ENCODE measurements at regions not wholly inside any gene's neighbourhood (a gene's known extent, or its start where the extent isn't known, plus 50 kb on each side); places are given as distances from the start of the nearest gene placed in this dataset.

DNA sequence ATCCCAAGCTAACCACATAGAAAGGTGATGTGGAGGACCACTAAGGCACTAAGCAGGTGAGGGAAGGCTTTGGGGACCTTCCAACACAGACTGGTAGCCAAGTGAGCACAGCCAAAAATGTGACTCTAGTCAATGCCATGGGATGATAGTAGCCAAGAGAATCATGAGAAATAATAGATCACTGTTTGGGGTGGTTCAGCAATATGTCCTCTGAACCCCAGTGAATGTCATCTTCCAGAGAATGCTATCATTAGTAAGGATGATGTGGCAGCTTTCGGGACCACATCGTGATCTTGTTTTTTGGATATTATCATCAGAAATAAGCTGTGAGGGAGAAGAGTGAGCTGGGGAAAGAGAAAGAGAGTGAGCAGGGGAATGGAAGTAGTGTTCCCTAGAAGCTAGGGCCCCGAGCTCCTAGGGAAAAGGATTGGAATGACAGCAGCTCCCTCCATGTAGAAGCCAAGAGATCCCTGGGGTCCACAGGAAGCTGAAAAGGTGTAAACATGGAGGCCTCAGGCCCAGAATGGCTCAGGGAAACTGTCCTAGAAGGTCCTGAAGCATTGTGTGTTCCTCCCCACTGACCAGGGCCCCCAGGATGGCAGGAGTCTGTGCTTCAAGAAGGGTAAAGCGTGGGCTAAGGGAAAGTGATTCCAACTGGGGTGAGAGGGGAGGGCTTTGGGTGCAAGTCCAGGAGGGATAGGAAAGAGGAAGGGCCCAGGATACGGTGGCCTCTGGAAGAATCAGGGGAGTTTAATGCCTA lies 56.6 kb upstream of the KLF13 start:
- TF ChIP-seq, protein P1, sequence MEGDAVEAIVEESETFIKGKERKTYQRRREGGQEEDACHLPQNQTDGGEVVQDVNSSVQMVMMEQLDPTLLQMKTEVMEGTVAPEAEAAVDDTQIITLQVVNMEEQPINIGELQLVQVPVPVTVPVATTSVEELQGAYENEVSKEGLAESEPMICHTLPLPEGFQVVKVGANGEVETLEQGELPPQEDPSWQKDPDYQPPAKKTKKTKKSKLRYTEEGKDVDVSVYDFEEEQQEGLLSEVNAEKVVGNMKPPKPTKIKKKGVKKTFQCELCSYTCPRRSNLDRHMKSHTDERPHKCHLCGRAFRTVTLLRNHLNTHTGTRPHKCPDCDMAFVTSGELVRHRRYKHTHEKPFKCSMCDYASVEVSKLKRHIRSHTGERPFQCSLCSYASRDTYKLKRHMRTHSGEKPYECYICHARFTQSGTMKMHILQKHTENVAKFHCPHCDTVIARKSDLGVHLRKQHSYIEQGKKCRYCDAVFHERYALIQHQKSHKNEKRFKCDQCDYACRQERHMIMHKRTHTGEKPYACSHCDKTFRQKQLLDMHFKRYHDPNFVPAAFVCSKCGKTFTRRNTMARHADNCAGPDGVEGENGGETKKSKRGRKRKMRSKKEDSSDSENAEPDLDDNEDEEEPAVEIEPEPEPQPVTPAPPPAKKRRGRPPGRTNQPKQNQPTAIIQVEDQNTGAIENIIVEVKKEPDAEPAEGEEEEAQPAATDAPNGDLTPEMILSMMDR (IDR thresholded peaks at IDR 0.05), result no peak
- TF ChIP-seq POLR2A (IDR thresholded peaks at IDR 0.05) (no peak), POLR2AphosphoS5 (IDR thresholded peaks at IDR 0.05) (no peak)

Measured in prostate gland (tissue), 2 donors.